ENCODE measurements at regions not wholly inside any gene's neighbourhood (a gene's known extent, or its start where the extent isn't known, plus 50 kb on each side); places are given as distances from the start of the nearest gene placed in this dataset.

- Histone ChIP-seq H3K9me3 (no peaks in the 10 kb centered on the region), H3K4me3 (no peak overlapping the region), H3K27ac (no peak overlapping the region), H3K27me3 (no peaks in the 10 kb centered on the region), H3K4me1 (no peaks in the 10 kb centered on the region), H3K36me3 (replicated peaks in 1 of 2; ENCODE audit: insufficient read depth in 1 of 2, low read depth in 2 of 2) (no peaks in the 10 kb centered on the region)
- TF ChIP-seq POLR2A (IDR thresholded peaks at IDR 0.05): no peak
- no peak for TF ChIP-seq CTCF (IDR thresholded peaks at IDR 0.05)
- 72 to 74% methylated on average over 27 of the region's 27 CpGs for WGBS, 2 donors
- DNase-seq (no peak), ATAC-seq (no peak)
- intact Hi-C loops (cut with DNase I): no loop called here
Observed at GRCh38 chr11:134609361-134610115, 197.5 kb upstream of the B3GAT1 start.

- H3K36me3 ChIP-seq (replicated peaks in 1 of 2; ENCODE audit: insufficient read depth in 1 of 2, low read depth in 2 of 2): no peaks in the 10 kb centered on the region
- H3K27me3 ChIP-seq: no peaks in the 10 kb centered on the region
- no peak overlapping the region for H3K27ac ChIP-seq
- no peak for DNase-seq
- no peaks in the 10 kb centered on the region for H3K4me1 ChIP-seq
- no peaks in the 10 kb centered on the region for H3K9me3 ChIP-seq
- no peak overlapping the region for H3K4me3 ChIP-seq
- 45 to 47% methylated on average over 6 to 7 of the region's 7 CpGs for WGBS, 2 donors
- intact Hi-C loops (cut with DNase I): no loop called here
- ATAC-seq: no peak
- TF ChIP-seq POLR2A (IDR thresholded peaks at IDR 0.05) (no peak), CTCF (IDR thresholded peaks at IDR 0.05) (no peak)
Observed at GRCh38 chr11:134607963-134608750, 196.1 kb upstream of the B3GAT1 start.

- WGBS, 2 donors: 57 to 80% methylated on average over 6 of the region's 6 CpGs
- Histone ChIP-seq H3K36me3 (replicated peaks in 1 of 2; ENCODE audit: insufficient read depth in 1 of 2, low read depth in 2 of 2) (no peaks in the 10 kb centered on the region), H3K4me3 (no peak overlapping the region), H3K27ac (no peak overlapping the region), H3K9me3 (no peaks in the 10 kb centered on the region), H3K27me3 (no peaks in the 10 kb centered on the region), H3K4me1 (no peaks in the 10 kb centered on the region)
- intact Hi-C loops (cut with DNase I): no loop called here
- DNase-seq (no peak), ATAC-seq (no peak)
- TF ChIP-seq CTCF (IDR thresholded peaks at IDR 0.05): no peak
- no peak for TF ChIP-seq POLR2A (IDR thresholded peaks at IDR 0.05)
Observed at GRCh38 chr11:134606251-134606650, 194.2 kb upstream of the B3GAT1 start.

- ATAC-seq (no peak), DNase-seq (no peak)
- no peak overlapping the region for H3K27ac ChIP-seq
- WGBS, 2 donors: 51 to 72% methylated on average over 3 of the region's 3 CpGs
- H3K4me1 ChIP-seq: no peaks in the 10 kb centered on the region
- no peak for TF ChIP-seq POLR2A (IDR thresholded peaks at IDR 0.05)
- TF ChIP-seq CTCF (IDR thresholded peaks at IDR 0.05): no peak
- H3K9me3 ChIP-seq: no peaks in the 10 kb centered on the region
- intact Hi-C loops (cut with DNase I): no loop called here
- no peak overlapping the region for H3K4me3 ChIP-seq
- no peaks in the 10 kb centered on the region for H3K36me3 ChIP-seq (replicated peaks in 1 of 2; ENCODE audit: insufficient read depth in 1 of 2, low read depth in 2 of 2)
- no peaks in the 10 kb centered on the region for H3K27me3 ChIP-seq
Observed at GRCh38 chr11:134604886-134605285, 192.8 kb upstream of the B3GAT1 start.

All from body of pancreas (tissue), 4 donors.